ENCODE measurements at regions not wholly inside any gene's neighbourhood (a gene's known extent, or its start where the extent isn't known, plus 50 kb on each side); places are given as distances from the start of the nearest gene placed in this dataset.
"Not testable (repeated sequence)": the region's sequence is repeated elsewhere in the genome, so short reads cannot be mapped to it uniquely, and the experiment has no call there.

DNA sequence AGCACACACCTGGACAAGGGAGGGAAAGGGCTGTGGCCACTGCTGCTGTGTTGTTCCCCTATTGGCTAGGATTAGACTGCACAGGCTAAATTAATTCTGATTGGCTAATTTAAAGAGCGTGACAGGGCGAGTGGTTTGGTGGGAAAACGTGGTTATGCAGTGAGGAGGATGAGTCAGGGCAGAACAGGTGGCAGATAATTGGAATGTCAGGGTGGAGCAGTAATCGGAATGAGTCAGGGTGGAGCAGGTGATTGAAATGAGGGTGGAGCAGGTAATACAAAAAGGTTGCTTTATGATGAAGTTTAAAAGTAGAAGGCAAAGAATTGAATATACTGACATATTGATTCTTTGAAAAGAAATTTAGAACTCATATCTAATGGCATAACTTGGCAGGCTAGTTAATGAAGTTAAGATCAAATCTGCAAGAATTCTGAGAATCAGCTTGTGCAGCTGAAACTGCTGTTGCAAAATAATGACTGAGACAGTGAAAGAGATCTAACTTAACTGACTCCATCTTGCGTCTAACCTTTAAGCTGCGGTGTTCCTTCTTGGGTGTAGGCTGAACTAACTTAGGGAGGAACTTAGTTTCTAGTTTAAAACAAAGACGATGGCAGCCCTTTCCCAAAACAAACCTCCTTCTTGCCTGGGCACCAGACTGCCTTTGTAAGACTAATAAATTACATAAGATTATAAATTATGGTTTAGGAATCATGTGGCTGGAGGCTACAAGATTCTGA, 174.3 kb downstream of the UTP18 start:
- no peak for DNase-seq (ENCODE audit: extremely low read depth in 1 of 2, low read depth in 1 of 2)

DNA sequence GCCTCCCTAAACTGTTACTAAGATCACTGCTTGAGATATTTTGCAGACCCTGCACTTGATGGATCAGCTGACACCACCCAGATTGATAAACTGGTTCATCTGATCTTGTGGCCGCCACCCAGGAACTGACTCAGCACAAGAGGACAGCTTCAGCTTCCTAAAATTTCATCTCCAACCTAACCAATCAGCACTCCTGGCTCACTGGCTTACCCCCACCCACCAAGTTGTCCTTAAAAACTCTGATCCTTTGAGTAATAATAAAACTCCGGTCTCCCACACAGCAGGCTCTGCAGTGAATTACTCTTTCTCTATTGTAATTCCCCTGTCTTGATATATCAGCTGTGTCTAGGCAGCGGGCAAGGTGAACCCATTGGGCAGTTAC, 174.8 kb downstream of the UTP18 start:
- no peak for DNase-seq (ENCODE audit: extremely low read depth in 1 of 2, low read depth in 1 of 2)

DNA sequence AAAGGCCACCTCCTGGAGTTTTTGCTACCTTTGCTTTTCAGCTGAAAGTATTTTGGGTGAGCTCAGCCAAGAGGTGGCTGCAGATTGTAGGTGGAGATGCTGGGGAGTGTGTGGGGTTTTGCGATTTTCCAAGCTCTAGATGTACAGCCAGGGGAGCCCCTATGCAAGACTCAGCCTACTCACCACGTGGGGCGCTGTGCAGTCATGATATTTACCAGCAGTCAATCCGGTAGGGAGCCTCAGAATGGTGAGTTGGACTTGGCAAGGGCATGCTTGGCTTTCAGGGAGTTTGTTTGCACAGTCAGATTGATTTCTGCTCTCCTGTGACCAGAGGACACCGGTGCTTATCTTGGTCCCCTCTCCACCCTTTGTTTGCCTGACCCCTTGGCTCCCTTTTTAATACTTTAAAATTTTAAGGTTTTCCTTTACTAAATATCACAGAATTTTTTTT, 175.3 kb downstream of the UTP18 start:
- no peak for DNase-seq (ENCODE audit: extremely low read depth in 1 of 2, low read depth in 1 of 2)

DNA sequence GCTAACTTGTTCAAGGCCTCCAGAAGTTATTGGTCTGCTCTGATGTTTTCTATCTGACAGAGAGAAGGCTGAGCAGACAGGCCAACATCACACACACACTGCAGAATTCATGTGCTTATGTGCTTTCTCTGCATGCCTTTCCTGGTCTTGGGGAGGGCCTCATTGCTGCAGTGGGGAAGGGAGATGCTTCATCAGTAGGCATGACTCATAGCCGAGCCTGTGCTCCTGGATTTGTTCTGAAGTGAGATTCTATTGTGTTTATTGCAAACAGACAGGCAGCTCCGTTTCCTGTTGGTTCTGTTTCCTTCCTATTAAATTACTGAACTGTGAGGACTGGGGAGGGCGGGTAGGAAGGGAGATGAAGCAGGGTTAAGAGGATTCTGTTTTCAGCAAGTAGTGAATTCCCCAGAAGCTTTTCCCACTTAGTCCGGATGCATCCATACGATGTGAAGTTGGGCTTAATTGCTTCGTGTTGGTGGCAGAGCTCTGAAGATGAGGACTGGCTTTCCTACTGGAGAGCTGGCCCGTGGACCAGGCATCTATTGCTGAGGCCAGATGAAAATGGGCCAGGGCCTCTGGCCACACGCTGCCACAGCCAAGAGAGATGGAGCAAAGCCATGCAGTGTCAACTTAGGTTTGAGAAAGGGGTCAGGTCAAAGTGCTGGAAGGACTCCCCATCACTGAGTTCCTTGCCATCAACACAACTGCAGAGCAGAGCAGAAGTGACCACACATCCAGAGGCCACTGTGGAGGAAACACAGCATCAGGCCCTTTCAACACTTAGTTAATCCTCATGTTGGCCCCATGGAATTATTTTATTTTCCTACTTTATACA, 179.3 kb downstream of the UTP18 start:
- DNase-seq (ENCODE audit: extremely low read depth in 1 of 2, low read depth in 1 of 2), result no peak

DNA sequence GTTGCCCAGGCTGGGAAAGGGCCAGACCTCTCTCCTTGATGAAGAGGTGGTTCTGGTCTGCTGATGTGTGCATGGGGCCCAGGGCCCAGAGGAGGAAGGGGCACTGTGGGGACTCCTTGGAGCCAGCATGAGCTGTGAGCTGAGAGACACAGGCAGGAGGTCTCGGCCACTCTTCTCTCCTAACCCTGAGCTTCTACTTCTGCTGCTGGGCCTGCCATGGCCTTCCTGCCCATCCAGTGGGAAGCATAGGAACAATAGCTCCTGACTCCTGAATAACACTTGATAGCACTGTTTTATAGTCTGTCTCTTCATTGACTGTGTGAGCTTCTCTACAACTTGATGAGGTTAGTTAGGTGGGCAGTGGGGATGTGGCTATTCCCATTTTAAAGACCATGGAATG, 181.1 kb downstream of the UTP18 start:
- DNase-seq (ENCODE audit: extremely low read depth in 1 of 2, low read depth in 1 of 2), result no peak

DNA sequence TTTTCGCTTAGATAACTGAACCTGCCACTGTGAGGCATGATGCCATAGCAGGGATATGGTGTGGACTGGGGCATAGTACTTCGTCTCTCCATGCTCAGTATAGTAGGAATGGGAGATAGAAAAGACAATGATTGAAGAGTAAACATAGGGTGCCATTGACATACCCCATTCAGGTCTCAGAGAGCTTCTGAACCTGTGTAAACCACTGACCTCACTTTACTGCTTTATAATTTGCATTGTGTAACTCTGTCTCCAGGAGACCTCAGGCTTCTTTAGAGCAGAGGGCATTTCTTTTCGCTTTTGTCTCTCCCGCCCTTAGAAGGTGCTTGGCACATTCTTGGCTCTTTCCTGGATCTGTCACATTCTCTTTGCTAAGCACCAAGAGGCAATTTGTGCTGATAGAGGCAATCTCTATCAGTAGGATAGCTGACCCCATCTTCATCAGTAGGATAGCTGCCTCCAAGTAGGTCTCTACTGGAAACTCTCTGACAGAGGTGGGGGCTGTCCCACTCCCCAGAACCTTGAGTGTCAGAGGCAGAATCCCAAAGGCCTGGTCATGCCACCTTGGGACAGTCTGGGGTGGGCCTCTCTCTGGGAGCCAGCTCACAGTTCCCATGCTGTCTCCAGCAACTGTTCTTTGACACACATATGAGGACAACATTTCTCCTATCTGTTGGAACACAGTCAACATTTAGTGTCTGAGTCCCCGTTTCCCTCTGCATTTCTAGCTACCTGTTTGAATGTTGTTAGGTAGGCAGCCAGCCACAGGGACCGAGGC, 181.9 kb downstream of the UTP18 start:
- DNase-seq (ENCODE audit: extremely low read depth in 1 of 2, low read depth in 1 of 2), result no peak

DNA sequence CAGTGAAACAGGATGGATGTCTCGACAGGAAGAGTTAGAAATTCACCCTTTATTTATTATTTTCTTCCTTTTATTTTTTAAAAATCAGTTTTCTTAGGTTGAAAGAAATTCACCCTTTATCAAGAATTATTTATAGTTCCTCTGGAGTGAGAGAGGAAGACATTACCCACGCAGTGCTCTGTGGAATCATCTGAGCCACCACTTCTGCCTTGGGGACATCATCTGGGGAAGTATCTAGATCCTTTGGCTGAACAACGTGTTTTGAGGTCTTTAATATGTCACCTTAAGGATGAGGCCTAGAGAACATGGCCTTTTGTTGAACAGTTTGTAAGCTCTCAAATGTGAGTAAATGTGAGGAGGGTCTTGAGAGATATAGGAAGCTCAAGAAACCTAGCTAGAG, 183.3 kb downstream of the UTP18 start:
- DNase-seq (ENCODE audit: extremely low read depth in 1 of 2, low read depth in 1 of 2), result no peak

DNA sequence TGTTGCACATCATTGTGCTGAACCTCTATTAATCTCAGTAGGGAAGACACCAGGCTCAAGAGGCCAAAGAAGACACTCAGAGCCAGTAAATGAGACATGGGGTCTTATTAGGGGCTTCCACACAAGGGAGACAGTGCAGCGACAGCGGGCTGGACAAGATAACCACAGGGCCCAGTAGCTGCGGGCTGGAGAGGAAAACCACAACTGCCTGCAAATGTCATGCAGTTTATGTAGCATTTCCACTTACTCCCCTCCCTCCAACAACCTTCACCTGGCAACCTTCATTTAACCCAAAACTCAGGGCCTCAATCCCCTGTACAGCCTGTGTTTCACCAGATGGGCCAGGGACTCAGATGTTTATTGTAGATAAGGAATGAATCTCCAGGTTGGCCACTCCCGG, 185.6 kb downstream of the UTP18 start:
- DNase-seq (ENCODE audit: extremely low read depth in 1 of 2, low read depth in 1 of 2), result no peak

- DNase-seq (ENCODE audit: extremely low read depth in 1 of 2, low read depth in 1 of 2), result no peak
These were observed 194.2 kb downstream of the UTP18 start for GRCh38 chr17:51454456-51454978.

GRCh38 chr17:51455211-51455610, 194.9 kb downstream of the UTP18 start:
- no peak for DNase-seq (ENCODE audit: extremely low read depth in 1 of 2, low read depth in 1 of 2)

DNA sequence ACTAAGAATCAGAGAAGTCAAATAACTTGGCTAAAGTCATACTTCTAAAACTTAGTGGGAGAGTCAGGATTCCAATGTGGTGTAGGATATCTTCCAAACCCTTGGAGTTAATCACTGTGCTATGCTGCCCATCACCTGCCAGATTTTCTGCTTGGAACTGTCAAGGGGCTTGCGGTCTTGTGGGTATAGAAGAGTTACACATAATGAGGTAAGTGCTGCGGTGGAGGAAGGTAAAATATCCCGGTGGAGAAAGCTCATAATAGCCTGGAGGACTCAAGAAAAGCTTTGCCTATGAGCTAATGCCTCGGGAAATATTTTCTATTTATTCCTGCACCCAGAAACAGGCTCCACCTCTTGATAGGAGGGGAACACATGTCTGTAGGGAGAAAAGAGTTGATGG, 195.6 kb downstream of the UTP18 start:
- DNase-seq (ENCODE audit: extremely low read depth in 1 of 2, low read depth in 1 of 2), result no peak

DNA sequence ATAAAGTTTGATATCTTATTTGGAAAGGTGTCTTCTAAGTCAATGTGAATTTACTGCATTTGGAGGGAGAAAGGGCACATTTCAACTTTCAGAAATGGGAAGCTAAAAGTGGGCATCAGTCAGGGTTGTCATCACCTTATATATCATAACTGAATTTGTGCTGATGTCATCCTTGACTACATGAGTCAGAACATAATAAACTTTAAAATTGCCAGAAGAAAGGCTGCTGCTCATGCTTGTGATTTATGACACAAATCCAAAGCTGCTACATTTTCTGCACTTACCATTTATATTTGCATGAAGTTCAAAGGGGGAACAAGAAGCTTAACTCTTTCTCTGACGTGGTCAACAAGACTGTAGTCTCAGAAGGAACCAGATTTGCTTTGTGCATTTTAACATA, 196.6 kb downstream of the UTP18 start:
- no peak for DNase-seq (ENCODE audit: extremely low read depth in 1 of 2, low read depth in 1 of 2)

DNA sequence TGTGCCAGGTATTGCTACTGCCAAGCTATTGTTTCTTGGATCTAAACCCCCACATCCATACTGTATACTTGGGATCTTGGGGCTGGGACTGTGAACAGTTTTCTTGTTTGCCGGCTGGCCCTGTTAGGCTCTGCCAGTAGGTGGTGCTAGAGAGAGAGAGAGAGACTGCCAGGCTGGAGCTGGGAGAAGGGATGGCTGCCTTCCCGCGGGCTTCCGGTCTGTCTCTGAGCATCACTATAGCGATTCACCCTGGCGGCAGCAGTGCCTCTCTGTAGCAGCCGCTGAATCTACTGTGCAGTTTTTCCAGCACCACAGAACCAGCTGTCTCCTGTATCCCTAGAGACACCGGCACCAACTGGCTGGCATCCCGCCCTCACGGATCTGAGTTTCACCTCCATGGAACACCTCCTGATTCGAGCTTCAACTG, 201.2 kb downstream of the UTP18 start:
- peak; percentile 14 to 19 for DNase-seq (ENCODE audit: extremely low read depth in 1 of 2, low read depth in 1 of 2)

GRCh38 chr17:51463353-51463752, 203.0 kb downstream of the UTP18 start:
- DNase-seq (ENCODE audit: extremely low read depth in 1 of 2, low read depth in 1 of 2), result no peak

GRCh38 chr17:51467336-51467735, 207.0 kb downstream of the UTP18 start:
- DNase-seq (ENCODE audit: extremely low read depth in 1 of 2, low read depth in 1 of 2), result no peak

DNA sequence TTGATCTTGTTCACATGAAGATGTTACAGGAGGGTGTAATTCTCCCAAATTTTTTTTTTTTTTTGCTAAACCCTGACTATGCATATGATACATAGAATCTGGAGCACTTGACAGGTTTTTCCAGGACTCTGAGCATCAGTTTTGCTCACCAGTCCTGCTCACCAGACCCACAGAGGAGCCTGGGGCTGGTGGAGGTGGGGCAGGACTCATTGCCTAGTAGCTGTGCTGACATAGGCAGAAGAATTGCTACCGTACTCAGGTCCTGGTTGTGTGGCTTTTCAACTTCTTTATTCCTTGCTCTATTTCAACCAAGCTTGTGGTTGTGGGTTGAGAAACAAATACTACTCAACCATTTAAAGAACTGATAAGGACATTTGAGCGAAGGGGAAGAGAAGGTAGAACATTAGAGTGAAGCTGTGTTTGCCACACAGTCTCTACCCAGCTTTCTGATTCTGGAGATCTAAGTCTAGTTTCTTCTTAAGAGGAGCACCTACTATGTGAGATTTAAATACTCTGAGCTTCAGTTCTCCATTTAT, 212.4 kb downstream of the UTP18 start:
- no peak for DNase-seq (ENCODE audit: extremely low read depth in 1 of 2, low read depth in 1 of 2)

GRCh38 chr17:51474764-51475163, 214.4 kb downstream of the UTP18 start:
- no peak for DNase-seq (ENCODE audit: extremely low read depth in 1 of 2, low read depth in 1 of 2)

- DNase-seq (ENCODE audit: extremely low read depth in 1 of 2, low read depth in 1 of 2), result no peak
These were observed 215.4 kb downstream of the UTP18 start for GRCh38 chr17:51475730-51476129.

GRCh38 chr17:51479303-51479702, 219.0 kb downstream of the UTP18 start:
- DNase-seq (ENCODE audit: extremely low read depth in 1 of 2, low read depth in 1 of 2), result no peak

GRCh38 chr17:51481370-51481769, 221.0 kb downstream of the UTP18 start:
- DNase-seq (ENCODE audit: extremely low read depth in 1 of 2, low read depth in 1 of 2), result no peak

DNA sequence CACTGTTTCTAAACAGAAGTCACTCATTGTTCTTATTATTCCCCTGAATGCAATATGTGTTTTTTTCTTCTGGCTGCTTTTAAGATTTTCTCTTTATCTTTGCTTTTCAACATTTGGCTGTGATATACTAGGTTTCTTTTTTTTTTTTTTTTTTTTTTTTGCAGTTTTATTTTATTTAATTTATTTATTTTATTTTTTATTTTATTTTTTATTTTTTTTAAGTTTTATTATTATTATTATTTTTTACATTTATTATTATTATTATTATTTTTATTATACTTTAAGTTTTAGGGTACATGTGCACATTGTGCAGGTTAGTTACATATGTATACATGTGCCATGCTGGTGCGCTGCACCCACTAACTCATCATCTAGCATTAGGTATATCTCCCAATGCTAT, 221.9 kb downstream of the UTP18 start:
- not testable (repeated sequence) for DNase-seq (ENCODE audit: extremely low read depth in 1 of 2, low read depth in 1 of 2)

Measured in stimulated activated CD8-positive, alpha-beta memory T cell treated with anti-CD3 and anti-CD28 coated beads, Interleukin-7, amount 100 ng/mL, for 48 hours (primary cell).